Thyroid gland (tissue), 4 donors: ENCODE measurements at regions not wholly inside any gene's neighbourhood (a gene's known extent, or its start where the extent isn't known, plus 50 kb on each side); places are given as distances from the start of the nearest gene placed in this dataset.

ENCODE experiments used
- POLR2A ChIP-seq, 2 donors: fragments of 450-650 bp; IDR thresholded peaks; one replicate each; pipeline ENCODE4 v1.6.1; 2017; ENCODE audit warnings: antibody characterized with exemption in 2 of 2, mild to moderate bottlenecking in 2 of 2, moderate library complexity in 1 of 2
- TF ChIP-seq, protein P1 (sequence below), 6 experiments: fragments of 200-600 bp in 3 of 6; fragments of 450-650 bp in 3 of 6; sonication (generic) in 3 of 6; IDR thresholded peaks; one replicate each; pipeline ENCODE4 v1.5.1; 2016 to 2019; ENCODE audit warnings: antibody characterized with exemption in 6 of 6, mild to moderate bottlenecking in 2 of 6, inconsistent platforms in 1 of 6, moderate library complexity in 1 of 6

GRCh38 chr3:111314898-111315297 is 227.1 kb upstream of the CD96 start:
- TF ChIP-seq, protein P1, sequence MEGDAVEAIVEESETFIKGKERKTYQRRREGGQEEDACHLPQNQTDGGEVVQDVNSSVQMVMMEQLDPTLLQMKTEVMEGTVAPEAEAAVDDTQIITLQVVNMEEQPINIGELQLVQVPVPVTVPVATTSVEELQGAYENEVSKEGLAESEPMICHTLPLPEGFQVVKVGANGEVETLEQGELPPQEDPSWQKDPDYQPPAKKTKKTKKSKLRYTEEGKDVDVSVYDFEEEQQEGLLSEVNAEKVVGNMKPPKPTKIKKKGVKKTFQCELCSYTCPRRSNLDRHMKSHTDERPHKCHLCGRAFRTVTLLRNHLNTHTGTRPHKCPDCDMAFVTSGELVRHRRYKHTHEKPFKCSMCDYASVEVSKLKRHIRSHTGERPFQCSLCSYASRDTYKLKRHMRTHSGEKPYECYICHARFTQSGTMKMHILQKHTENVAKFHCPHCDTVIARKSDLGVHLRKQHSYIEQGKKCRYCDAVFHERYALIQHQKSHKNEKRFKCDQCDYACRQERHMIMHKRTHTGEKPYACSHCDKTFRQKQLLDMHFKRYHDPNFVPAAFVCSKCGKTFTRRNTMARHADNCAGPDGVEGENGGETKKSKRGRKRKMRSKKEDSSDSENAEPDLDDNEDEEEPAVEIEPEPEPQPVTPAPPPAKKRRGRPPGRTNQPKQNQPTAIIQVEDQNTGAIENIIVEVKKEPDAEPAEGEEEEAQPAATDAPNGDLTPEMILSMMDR (IDR thresholded peaks at IDR 0.05) = no peak
- TF ChIP-seq POLR2A (IDR thresholded peaks at IDR 0.05) = no peak
